ENCODE measurements at regions not wholly inside any gene's neighbourhood (a gene's known extent, or its start where the extent isn't known, plus 50 kb on each side); places are given as distances from the start of the nearest gene placed in this dataset.

GRCh38 chr20:10826111-10826510 is 152.3 kb upstream of the JAG1 start:
- no peak for TF ChIP-seq POLR2A (IDR thresholded peaks at IDR 0.05)
- TF ChIP-seq CTCF (IDR thresholded peaks at IDR 0.05): no peak

All from Peyer's patch (tissue), 4 donors.